ENCODE measurements at regions not wholly inside any gene's neighbourhood (a gene's known extent, or its start where the extent isn't known, plus 50 kb on each side); places are given as distances from the start of the nearest gene placed in this dataset.

DNA sequence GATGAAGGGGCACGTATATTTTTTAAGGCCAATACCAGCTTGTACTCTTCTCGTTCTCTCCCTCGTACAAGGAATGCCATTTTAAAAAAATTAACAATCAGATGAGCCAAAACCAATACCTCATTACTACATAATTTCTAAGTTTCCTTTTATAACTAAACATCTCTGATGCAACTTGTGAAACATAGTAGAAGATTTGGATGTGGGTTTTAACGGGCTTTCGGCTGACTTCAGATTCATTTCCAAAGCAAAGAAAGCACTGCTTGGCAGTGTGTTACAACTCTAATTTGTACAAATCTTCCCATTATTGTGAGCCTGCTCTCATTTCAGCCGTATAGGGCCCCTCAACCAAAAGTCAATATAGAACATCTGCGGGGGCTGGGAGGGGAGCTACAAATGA, 99.1 kb upstream of the TMCC3 start:
- Mint-ChIP-seq H3K27ac (no peak overlapping the region), H3K4me3 (no peak overlapping the region), H3K4me1 (no peaks in the 10 kb centered on the region), H3K27me3 (ENCODE audit: low read depth in 3 of 3) (peaks cover 2 to 9% (median 4%) of the 10 kb centered on the region in 3 donors), H3K36me3 (no peaks in the 10 kb centered on the region), H3K9me3 (peaks cover 0 to 5% (median 0%) of the 10 kb centered on the region in 7 donors)
- H2AFZ ChIP-seq (ENCODE audit: insufficient read depth, low read depth, low read length, poor library complexity, severe bottlenecking), result no peak overlapping the region
- no peak for DNase-seq
- no peaks in the 10 kb centered on the region for H3K9me3 ChIP-seq (replicated peaks in 1 of 2; ENCODE audit: control insufficient read depth in 1 of 2, insufficient read depth in 1 of 2, low read length in 2 of 2)
- no peaks in the 10 kb centered on the region for H3K79me2 ChIP-seq (ENCODE audit: insufficient read depth, low read length)
- intact Hi-C loops (cut with micrococcal nuclease), result no loop called here
- no peaks in the 10 kb centered on the region for H3K36me3 ChIP-seq (replicated peaks in 1 of 2; ENCODE audit: control insufficient read depth in 1 of 2, insufficient read depth in 2 of 2, low read length in 2 of 2)
- no peak overlapping the region for H3K9ac ChIP-seq (ENCODE audit: insufficient read depth, low read length, poor library complexity, severe bottlenecking)
- WGBS (ENCODE audit: insufficient coverage), result no CpG with 5 or more reads among the region's 7 CpGs
- no peaks in the 10 kb centered on the region for H3K27me3 ChIP-seq (ENCODE audit: control insufficient read depth in 2 of 2, insufficient read depth in 2 of 2, low read length in 2 of 2)
- H3K4me1 ChIP-seq (ENCODE audit: control insufficient read depth in 1 of 2, insufficient read depth in 2 of 2, low read length in 2 of 2), result no peaks in the 10 kb centered on the region
- H4K20me1 ChIP-seq (ENCODE audit: insufficient read depth, low read length), result no peaks in the 10 kb centered on the region
- TF ChIP-seq, protein P1, sequence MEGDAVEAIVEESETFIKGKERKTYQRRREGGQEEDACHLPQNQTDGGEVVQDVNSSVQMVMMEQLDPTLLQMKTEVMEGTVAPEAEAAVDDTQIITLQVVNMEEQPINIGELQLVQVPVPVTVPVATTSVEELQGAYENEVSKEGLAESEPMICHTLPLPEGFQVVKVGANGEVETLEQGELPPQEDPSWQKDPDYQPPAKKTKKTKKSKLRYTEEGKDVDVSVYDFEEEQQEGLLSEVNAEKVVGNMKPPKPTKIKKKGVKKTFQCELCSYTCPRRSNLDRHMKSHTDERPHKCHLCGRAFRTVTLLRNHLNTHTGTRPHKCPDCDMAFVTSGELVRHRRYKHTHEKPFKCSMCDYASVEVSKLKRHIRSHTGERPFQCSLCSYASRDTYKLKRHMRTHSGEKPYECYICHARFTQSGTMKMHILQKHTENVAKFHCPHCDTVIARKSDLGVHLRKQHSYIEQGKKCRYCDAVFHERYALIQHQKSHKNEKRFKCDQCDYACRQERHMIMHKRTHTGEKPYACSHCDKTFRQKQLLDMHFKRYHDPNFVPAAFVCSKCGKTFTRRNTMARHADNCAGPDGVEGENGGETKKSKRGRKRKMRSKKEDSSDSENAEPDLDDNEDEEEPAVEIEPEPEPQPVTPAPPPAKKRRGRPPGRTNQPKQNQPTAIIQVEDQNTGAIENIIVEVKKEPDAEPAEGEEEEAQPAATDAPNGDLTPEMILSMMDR (IDR thresholded peaks at IDR 0.05), result no peak
- H3K4me3 ChIP-seq (replicated peaks in 1 of 3; ENCODE audit: low read depth in 2 of 3, low read length in 3 of 3), result no peak overlapping the region
- no peak overlapping the region for H3K27ac ChIP-seq (ENCODE audit: low read depth in 1 of 2, low read length in 2 of 2)
- H3K4me2 ChIP-seq (replicated peaks; ENCODE audit: extremely low read depth, low read length, poor library complexity, severe bottlenecking), result no peak overlapping the region

DNA sequence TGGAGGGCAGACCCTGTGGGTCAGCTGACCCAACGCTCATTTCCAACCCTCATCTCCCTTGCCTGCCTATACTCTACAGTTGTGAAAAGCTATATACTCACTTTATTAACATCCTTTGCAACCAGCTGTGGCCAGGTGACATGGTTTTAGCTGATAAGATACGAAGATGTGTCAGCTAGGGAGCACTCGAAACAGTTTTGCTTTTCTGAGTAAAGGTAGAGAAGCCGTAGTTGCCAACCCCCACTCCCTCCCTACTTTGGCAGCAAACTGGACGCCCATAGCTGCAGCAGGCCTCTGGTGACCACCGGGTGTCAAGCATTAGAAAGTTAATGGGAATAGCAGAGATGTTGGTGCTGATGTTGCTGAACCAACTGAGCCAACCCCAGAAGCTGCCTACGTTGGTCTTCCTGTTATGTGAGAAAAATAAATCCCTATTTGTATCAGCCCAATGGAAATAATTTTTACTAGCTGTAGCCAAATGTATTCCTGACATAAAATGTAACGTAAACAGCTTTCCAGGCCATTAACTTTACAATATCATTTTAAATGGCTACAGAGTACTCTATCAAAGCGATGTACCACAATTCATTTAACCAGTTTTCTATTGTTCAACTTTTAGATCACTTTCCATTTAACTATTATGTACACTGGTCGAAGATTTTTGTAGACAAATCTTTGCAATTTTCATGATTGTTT, 98.5 kb upstream of the TMCC3 start:
- intact Hi-C loops (cut with micrococcal nuclease), result no loop called here

More for the DNA sequence above, 98.5 kb upstream of the TMCC3 start:
- DNase-seq, result no peak
- no peaks in the 10 kb centered on the region for H3K36me3 ChIP-seq (replicated peaks in 1 of 2; ENCODE audit: control insufficient read depth in 1 of 2, insufficient read depth in 2 of 2, low read length in 2 of 2)
- Mint-ChIP-seq H3K4me3 (no peak overlapping the region), H3K27ac (no peak overlapping the region), H3K9me3 (peaks cover 0 to 5% (median 0%) of the 10 kb centered on the region in 7 donors), H3K4me1 (no peaks in the 10 kb centered on the region), H3K36me3 (no peaks in the 10 kb centered on the region), H3K27me3 (ENCODE audit: low read depth in 3 of 3) (peaks cover 3 to 9% (median 4%) of the 10 kb centered on the region in 3 donors)
- no peak overlapping the region for H3K4me2 ChIP-seq (replicated peaks; ENCODE audit: extremely low read depth, low read length, poor library complexity, severe bottlenecking)
- no peaks in the 10 kb centered on the region for H3K9me3 ChIP-seq (replicated peaks in 1 of 2; ENCODE audit: control insufficient read depth in 1 of 2, insufficient read depth in 1 of 2, low read length in 2 of 2)
- H3K27ac ChIP-seq (ENCODE audit: low read depth in 1 of 2, low read length in 2 of 2), result no peak overlapping the region
- no peak overlapping the region for H3K4me3 ChIP-seq (replicated peaks in 1 of 3; ENCODE audit: low read depth in 2 of 3, low read length in 3 of 3)
- 86% methylated on average over 2 of the region's 10 CpGs for WGBS (ENCODE audit: insufficient coverage)
- no peak overlapping the region for H3K9ac ChIP-seq (ENCODE audit: insufficient read depth, low read length, poor library complexity, severe bottlenecking)
- no peaks in the 10 kb centered on the region for H3K79me2 ChIP-seq (ENCODE audit: insufficient read depth, low read length)
- H3K4me1 ChIP-seq (ENCODE audit: control insufficient read depth in 1 of 2, insufficient read depth in 2 of 2, low read length in 2 of 2), result no peaks in the 10 kb centered on the region
- TF ChIP-seq, protein P1 (IDR thresholded peaks at IDR 0.05), result no peak
- H3K27me3 ChIP-seq (ENCODE audit: control insufficient read depth in 2 of 2, insufficient read depth in 2 of 2, low read length in 2 of 2), result no peaks in the 10 kb centered on the region
- no peaks in the 10 kb centered on the region for H4K20me1 ChIP-seq (ENCODE audit: insufficient read depth, low read length)
- no peak overlapping the region for H2AFZ ChIP-seq (ENCODE audit: insufficient read depth, low read depth, low read length, poor library complexity, severe bottlenecking)

All from CD14-positive monocyte (primary cell).